B cell (primary cell): ENCODE measurements at regions not wholly inside any gene's neighbourhood (a gene's known extent, or its start where the extent isn't known, plus 50 kb on each side); places are given as distances from the start of the nearest gene placed in this dataset.

Source experiments
- CTCF ChIP-seq: fragments of 200-600 bp; IDR thresholded peaks from one replicate; pipeline ENCODE4 v1.8.0; 2022; ENCODE audit warnings: antibody characterized with exemption, mild to moderate bottlenecking
- EZH2 ChIP-seq: IDR thresholded peaks from 2 replicates; pipeline ENCODE4 v1.6.1; 2012; ENCODE audit warnings: borderline replicate concordance, low read depth, mild to moderate bottlenecking, moderate library complexity, low read length; ENCODE audit not compliant: insufficient read depth, poor library complexity, severe bottlenecking

GRCh38 chr5:62111428-62111827, 194.6 kb upstream of the KIF2A start:
- TF ChIP-seq CTCF = no peak
- TF ChIP-seq EZH2 = no peak
